Skeletal muscle cell (primary cell): ENCODE measurements at regions not wholly inside any gene's neighbourhood (a gene's known extent, or its start where the extent isn't known, plus 50 kb on each side); places are given as distances from the start of the nearest gene placed in this dataset.

Experiments used
- DNase-seq: peaks from one replicate; pipeline ENCODE4 v3.0.0-alpha.2; 2010; ENCODE audit warnings: low read depth
- H3K4me3 ChIP-seq: 2 replicates; pipeline ENCODE4 v1.5.1; 2011; ENCODE audit warnings: low read depth, mild to moderate bottlenecking, control low read depth, low read length, moderate library complexity

- DNase-seq = no peak
- H3K4me3 ChIP-seq = no peak overlapping the region
Measured at GRCh38 chr15:93294896-93295295, 205.9 kb upstream of the RGMA start.

- no peak for DNase-seq
- no peak overlapping the region for H3K4me3 ChIP-seq
Measured at GRCh38 chr15:93294066-93294465, 205.1 kb upstream of the RGMA start.

GRCh38 chr15:93291380-93291779 is 202.4 kb upstream of the RGMA start:
- no peak overlapping the region for H3K4me3 ChIP-seq
- no peak for DNase-seq

- no peak for DNase-seq
- no peak overlapping the region for H3K4me3 ChIP-seq
Measured at GRCh38 chr15:93290618-93290946, 201.6 kb upstream of the RGMA start.

- no peak overlapping the region for H3K4me3 ChIP-seq
- DNase-seq = no peak
Measured at GRCh38 chr15:93289941-93290617, 201.1 kb upstream of the RGMA start.

GRCh38 chr15:93288728-93289294 is 199.8 kb upstream of the RGMA start:
- DNase-seq = no peak
- no peak overlapping the region for H3K4me3 ChIP-seq

GRCh38 chr15:93286446-93286845 is 197.4 kb upstream of the RGMA start:
- no peak for DNase-seq
- H3K4me3 ChIP-seq = no peak overlapping the region

- no peak overlapping the region for H3K4me3 ChIP-seq
- no peak for DNase-seq
Measured at GRCh38 chr15:93283854-93284253, 194.8 kb upstream of the RGMA start.

- no peak for DNase-seq
- no peak overlapping the region for H3K4me3 ChIP-seq
Measured at GRCh38 chr15:93282808-93283207, 193.8 kb upstream of the RGMA start.

GRCh38 chr15:93278783-93279182 is 189.8 kb upstream of the RGMA start:
- DNase-seq = no peak
- no peak overlapping the region for H3K4me3 ChIP-seq

GRCh38 chr15:93278006-93278405 is 189.0 kb upstream of the RGMA start:
- H3K4me3 ChIP-seq = no peak overlapping the region
- DNase-seq = no peak

GRCh38 chr15:93274257-93274656 is 185.2 kb upstream of the RGMA start:
- H3K4me3 ChIP-seq = no peak overlapping the region
- DNase-seq = no peak

- H3K4me3 ChIP-seq = no peak overlapping the region
- DNase-seq = no peak
Measured at GRCh38 chr15:93271871-93272270, 182.9 kb upstream of the RGMA start.

GRCh38 chr15:93270937-93271467 is 182.0 kb upstream of the RGMA start:
- no peak for DNase-seq

GRCh38 chr15:93268066-93268465 is 179.1 kb upstream of the RGMA start:
- no peak overlapping the region for H3K4me3 ChIP-seq
- no peak for DNase-seq

More at GRCh38 chr15:93270937-93271467, 182.0 kb upstream of the RGMA start:
- no peak overlapping the region for H3K4me3 ChIP-seq

- H3K4me3 ChIP-seq = no peak overlapping the region
- DNase-seq = no peak
Measured at GRCh38 chr15:93266291-93266690, 177.3 kb upstream of the RGMA start.

GRCh38 chr15:93265111-93265556 is 176.1 kb upstream of the RGMA start:
- no peak for DNase-seq
- H3K4me3 ChIP-seq = no peak overlapping the region

- DNase-seq = no peak
- H3K4me3 ChIP-seq = no peak overlapping the region
Measured at GRCh38 chr15:93261845-93262244, 172.8 kb upstream of the RGMA start.

- no peak for DNase-seq
Measured at GRCh38 chr15:93257920-93258319, 168.9 kb upstream of the RGMA start.

GRCh38 chr15:93253681-93254080 is 164.7 kb upstream of the RGMA start:
- no peak overlapping the region for H3K4me3 ChIP-seq
- no peak for DNase-seq

More at GRCh38 chr15:93257920-93258319, 168.9 kb upstream of the RGMA start:
- H3K4me3 ChIP-seq = no peak overlapping the region

- no peak overlapping the region for H3K4me3 ChIP-seq
- DNase-seq = no peak
Measured at GRCh38 chr15:93252780-93253179, 163.8 kb upstream of the RGMA start.
